ENCODE measurements at regions not wholly inside any gene's neighbourhood (a gene's known extent, or its start where the extent isn't known, plus 50 kb on each side); places are given as distances from the start of the nearest gene placed in this dataset.
"Not testable (repeated sequence)": the region's sequence is repeated elsewhere in the genome, so short reads cannot be mapped to it uniquely, and the experiment has no call there.

- POLR2A ChIA-PET: interaction anchor here (1.4 kb wide), 1 partner anchor 127 kb away, joined by 3 read pairs; no protein-coding TSS in a partner anchor
- ATAC-seq: no peak
- no peak overlapping the region for H3K4me3 Mint-ChIP-seq
- no peaks in the 10 kb centered on the region for H3K36me3 Mint-ChIP-seq
- DNase-seq: no peak
- peaks cover 2 to 7% (median 6%) of the 10 kb centered on the region in 4 donors for H3K4me1 Mint-ChIP-seq
- peaks cover 0 to 11% (median 7%) of the 10 kb centered on the region in 5 donors for H3K27me3 Mint-ChIP-seq
- no peak overlapping the region for H3K27ac Mint-ChIP-seq
- peaks cover 0 to 7% (median 2%) of the 10 kb centered on the region in 9 donors for H3K9me3 Mint-ChIP-seq
Observed at GRCh38 chr6:96394727-96395126, 126.9 kb upstream of the UFL1 start.

GRCh38 chr6:96410467-96410866 lies 111.1 kb upstream of the UFL1 start:
- Mint-ChIP-seq H3K27ac (no peak overlapping the region), H3K4me1 (no peaks in the 10 kb centered on the region), H3K9me3 (peaks cover 0 to 4% (median 0%) of the 10 kb centered on the region in 9 donors)

GRCh38 chr6:96420294-96420693 lies 101.3 kb upstream of the UFL1 start:
- Mint-ChIP-seq H3K4me3 (no peak overlapping the region), H3K27ac (no peak overlapping the region), H3K9me3 (peaks cover 0 to 25% (median 7%) of the 10 kb centered on the region in 9 donors), H3K4me1 (no peaks in the 10 kb centered on the region), H3K27me3 (no peaks in the 10 kb centered on the region), H3K36me3 (peaks cover 0 to 5% (median 0%) of the 10 kb centered on the region in 3 donors)
- POLR2A ChIA-PET: no interaction called here
- DNase-seq (no peak), ATAC-seq (no peak)

More at GRCh38 chr6:96410467-96410866, 111.1 kb upstream of the UFL1 start:
- no peak for DNase-seq
- Mint-ChIP-seq H3K36me3 (no peaks in the 10 kb centered on the region), H3K4me3 (no peak overlapping the region), H3K27me3 (peaks cover 0 to 7% (median 6%) of the 10 kb centered on the region in 5 donors)
- POLR2A ChIA-PET: no interaction called here
- ATAC-seq: no peak

GRCh38 chr6:96433950-96434349 lies 87.7 kb upstream of the UFL1 start:
- POLR2A ChIA-PET: no interaction called here
- ATAC-seq (no peak), DNase-seq (no peak)
- Mint-ChIP-seq H3K9me3 (peaks cover 15 to 65% (median 43%) of the 10 kb centered on the region in 9 donors), H3K27ac (no peak overlapping the region), H3K36me3 (peaks cover 3 to 31% (median 18%) of the 10 kb centered on the region in 3 donors), H3K4me1 (no peaks in the 10 kb centered on the region), H3K27me3 (peaks cover 6 to 13% (median 12%) of the 10 kb centered on the region in 5 donors), H3K4me3 (no peak overlapping the region)

GRCh38 chr6:96436398-96436797 lies 85.2 kb upstream of the UFL1 start:
- Mint-ChIP-seq H3K36me3 (peaks cover 3 to 18% (median 17%) of the 10 kb centered on the region in 3 donors), H3K4me1 (no peaks in the 10 kb centered on the region), H3K9me3 (peaks cover 11 to 61% (median 31%) of the 10 kb centered on the region in 9 donors), H3K27ac (no peak overlapping the region), H3K27me3 (peaks cover 6 to 23% (median 9%) of the 10 kb centered on the region in 5 donors), H3K4me3 (no peak overlapping the region)
- DNase-seq (no peak), ATAC-seq (no peak)
- POLR2A ChIA-PET: no interaction called here

- ATAC-seq: not testable (repeated sequence)
Observed at GRCh38 chr6:96437228-96437627, 84.4 kb upstream of the UFL1 start.

GRCh38 chr6:96450082-96450769 lies 71.4 kb upstream of the UFL1 start:
- POLR2A ChIA-PET: no interaction called here
- no peak for DNase-seq
- H3K9me3 Mint-ChIP-seq: peaks cover 0 to 16% (median 10%) of the 10 kb centered on the region in 9 donors
- peaks cover 0 to 9% (median 0%) of the 10 kb centered on the region in 3 donors for H3K36me3 Mint-ChIP-seq
- no peak for ATAC-seq
- no peak overlapping the region for H3K27ac Mint-ChIP-seq
- no peak overlapping the region for H3K4me3 Mint-ChIP-seq
- H3K27me3 Mint-ChIP-seq: peaks cover 0 to 2% (median 0%) of the 10 kb centered on the region in 5 donors
- peaks cover 0 to 1% (median 0%) of the 10 kb centered on the region in 4 donors for H3K4me1 Mint-ChIP-seq

More at GRCh38 chr6:96437228-96437627, 84.4 kb upstream of the UFL1 start:
- DNase-seq, H3K27ac Mint-ChIP-seq, POLR2A ChIA-PET, H3K4me1 Mint-ChIP-seq, H3K4me3 Mint-ChIP-seq: not testable (repeated sequence)
- Mint-ChIP-seq H3K36me3 (peaks cover 2 to 18% (median 17%) of the 10 kb centered on the region in 3 donors), H3K9me3 (peaks cover 11 to 53% (median 31%) of the 10 kb centered on the region in 9 donors), H3K27me3 (peaks cover 4 to 23% (median 9%) of the 10 kb centered on the region in 5 donors)

- DNase-seq (no peak), ATAC-seq (no peak)
- no peak overlapping the region for H3K27ac Mint-ChIP-seq
Observed at GRCh38 chr6:96450770-96451130, 70.9 kb upstream of the UFL1 start.

GRCh38 chr6:96458771-96459170 lies 62.8 kb upstream of the UFL1 start:
- no peak for DNase-seq
- POLR2A ChIA-PET: no interaction called here
- Mint-ChIP-seq H3K4me1 (no peaks in the 10 kb centered on the region), H3K36me3 (no peaks in the 10 kb centered on the region), H3K9me3 (no peaks in the 10 kb centered on the region), H3K4me3 (no peak overlapping the region), H3K27me3 (no peaks in the 10 kb centered on the region), H3K27ac (no peak overlapping the region)
- ATAC-seq: no peak

More at GRCh38 chr6:96450770-96451130, 70.9 kb upstream of the UFL1 start:
- Mint-ChIP-seq H3K36me3 (peaks cover 0 to 3% (median 0%) of the 10 kb centered on the region in 3 donors), H3K4me1 (peaks cover 0 to 1% (median 0%) of the 10 kb centered on the region in 4 donors), H3K9me3 (peaks cover 0 to 11% (median 5%) of the 10 kb centered on the region in 9 donors), H3K4me3 (no peak overlapping the region), H3K27me3 (peaks cover 0 to 2% (median 0%) of the 10 kb centered on the region in 5 donors)
- POLR2A ChIA-PET: no interaction called here

GRCh38 chr6:96460052-96460700 lies 61.4 kb upstream of the UFL1 start:
- Mint-ChIP-seq H3K9me3 (no peaks in the 10 kb centered on the region), H3K4me1 (peaks cover 0 to 2% (median under 1%) of the 10 kb centered on the region in 4 donors), H3K36me3 (no peaks in the 10 kb centered on the region), H3K27me3 (no peaks in the 10 kb centered on the region), H3K27ac (peak overlapping the region in 1 of 10 donors; percentile 4), H3K4me3 (no peak overlapping the region)
- DNase-seq (no peak), ATAC-seq (no peak)
- POLR2A ChIA-PET: no interaction called here

- H3K27me3 Mint-ChIP-seq: no peaks in the 10 kb centered on the region
- POLR2A ChIA-PET: no interaction called here
- no peak overlapping the region for H3K27ac Mint-ChIP-seq
- H3K36me3 Mint-ChIP-seq: no peaks in the 10 kb centered on the region
- ATAC-seq (no peak), DNase-seq (no peak)
- H3K9me3 Mint-ChIP-seq: no peaks in the 10 kb centered on the region
- no peak overlapping the region for H3K4me3 Mint-ChIP-seq
- peaks cover 0 to 19% (median 13%) of the 10 kb centered on the region in 4 donors for H3K4me1 Mint-ChIP-seq
Observed at GRCh38 chr6:96465321-96465903, 56.2 kb upstream of the UFL1 start.

GRCh38 chr6:96466147-96466863 lies 55.3 kb upstream of the UFL1 start:
- DNase-seq: no peak
- Mint-ChIP-seq H3K4me1 (peaks cover 0 to 19% (median 13%) of the 10 kb centered on the region in 4 donors), H3K27me3 (no peaks in the 10 kb centered on the region), H3K4me3 (no peak overlapping the region), H3K9me3 (no peaks in the 10 kb centered on the region), H3K27ac (peak overlapping the region in 1 of 10 donors; percentile 3), H3K36me3 (no peaks in the 10 kb centered on the region)
- no peak for ATAC-seq
- POLR2A ChIA-PET: no interaction called here
